NOMO-1 treated with DMSO at 0.1 percent for 48 hours (cell line): ENCODE measurements at regions not wholly inside any gene's neighbourhood (a gene's known extent, or its start where the extent isn't known, plus 50 kb on each side); places are given as distances from the start of the nearest gene placed in this dataset.

ENCODE experiments used
- DNase-seq: peaks from one replicate; lab custom pipeline; 2025; ENCODE audit not compliant: unreplicated experiment; lab: John Stamatoyannopoulos, UW

DNA sequence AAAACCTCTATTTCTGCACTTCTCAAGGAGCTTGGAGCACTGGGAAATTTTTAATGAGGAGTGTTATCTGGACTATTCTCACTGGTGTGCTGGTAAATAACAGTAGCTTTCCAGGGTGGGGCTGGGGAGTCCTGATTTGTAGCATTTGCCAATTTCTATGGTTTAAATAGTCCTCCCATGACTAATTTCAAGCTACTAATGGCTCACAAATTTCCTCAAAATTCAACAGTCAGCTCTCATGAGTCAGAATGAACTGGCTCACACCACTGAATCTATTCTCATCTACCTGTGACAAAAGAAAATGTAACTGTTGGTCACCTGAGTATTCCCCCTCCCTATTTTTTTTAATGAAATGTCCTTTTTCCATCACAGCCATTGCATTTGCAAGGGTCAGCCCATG, 449.6 kb downstream of the KIF16B start:
- no peak for DNase-seq

DNA sequence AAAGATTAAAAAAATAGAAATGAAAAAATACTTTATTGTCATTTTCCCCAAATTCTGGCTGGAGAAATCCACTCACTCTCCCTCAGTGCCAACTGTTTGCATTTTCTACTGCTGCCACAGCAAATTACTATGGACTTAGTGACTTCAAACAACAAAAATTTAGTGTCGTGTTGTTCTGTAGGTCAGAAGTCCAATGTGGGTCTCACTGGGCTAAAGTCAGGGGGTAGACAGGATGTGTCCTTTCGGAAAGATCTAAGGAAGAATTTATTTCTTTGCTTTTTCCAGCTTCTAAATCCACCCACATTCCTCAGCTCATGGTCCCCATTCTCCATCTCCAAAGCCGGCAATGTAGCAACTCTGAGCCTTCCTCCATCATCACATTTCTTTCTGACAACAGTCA, 453.3 kb downstream of the KIF16B start:
- no peak for DNase-seq

DNA sequence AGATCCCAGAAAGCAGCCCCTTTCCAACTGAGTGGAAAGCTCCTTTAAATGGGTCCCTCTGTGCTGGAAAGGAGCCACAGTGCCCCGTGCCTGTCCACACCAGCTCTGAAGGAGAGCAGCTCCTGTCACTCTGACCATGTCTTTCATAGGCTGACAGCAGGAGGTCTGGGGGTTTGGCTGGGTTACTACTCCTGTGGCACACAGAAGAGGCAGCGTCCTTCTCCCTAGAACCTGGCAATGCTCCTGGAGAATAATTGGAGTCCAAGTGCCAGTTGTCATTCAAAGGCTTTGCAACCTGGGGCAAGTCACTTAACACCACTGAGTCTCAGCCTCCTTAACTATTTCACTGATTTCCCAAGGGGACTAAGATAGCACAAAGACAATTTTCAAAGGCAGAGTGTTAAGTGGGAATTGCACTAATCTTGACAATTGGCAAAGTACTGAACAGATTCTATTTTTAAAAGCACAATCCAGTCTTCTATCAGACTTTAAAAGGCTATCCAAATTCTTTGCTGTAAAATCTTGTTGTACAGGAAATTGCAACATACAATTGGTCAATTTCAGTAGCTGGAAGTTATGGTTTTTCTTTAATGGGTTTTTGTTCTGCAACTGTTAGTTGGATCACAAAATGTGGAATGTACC, 457.2 kb downstream of the KIF16B start:
- peak; percentile 57 for DNase-seq

DNA sequence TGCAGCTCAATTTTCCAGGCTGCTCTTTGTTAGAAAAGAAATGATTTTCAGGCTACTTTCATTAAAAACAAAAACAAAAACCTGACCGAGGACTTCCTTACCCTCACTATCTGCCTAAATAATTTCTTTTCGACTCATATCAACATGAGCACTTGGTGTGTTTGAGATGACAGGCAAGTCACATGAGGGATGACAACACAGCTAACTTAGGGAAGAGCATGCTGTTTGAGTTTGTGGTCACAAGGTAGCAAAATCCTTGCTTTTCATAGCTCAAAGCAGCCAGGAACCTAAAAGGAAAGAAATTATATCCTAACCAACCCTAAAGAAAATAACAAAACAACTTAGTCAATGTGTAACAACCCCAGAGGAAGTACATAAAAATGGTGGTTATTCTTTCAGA, 459.5 kb downstream of the KIF16B start:
- DNase-seq = no peak

DNA sequence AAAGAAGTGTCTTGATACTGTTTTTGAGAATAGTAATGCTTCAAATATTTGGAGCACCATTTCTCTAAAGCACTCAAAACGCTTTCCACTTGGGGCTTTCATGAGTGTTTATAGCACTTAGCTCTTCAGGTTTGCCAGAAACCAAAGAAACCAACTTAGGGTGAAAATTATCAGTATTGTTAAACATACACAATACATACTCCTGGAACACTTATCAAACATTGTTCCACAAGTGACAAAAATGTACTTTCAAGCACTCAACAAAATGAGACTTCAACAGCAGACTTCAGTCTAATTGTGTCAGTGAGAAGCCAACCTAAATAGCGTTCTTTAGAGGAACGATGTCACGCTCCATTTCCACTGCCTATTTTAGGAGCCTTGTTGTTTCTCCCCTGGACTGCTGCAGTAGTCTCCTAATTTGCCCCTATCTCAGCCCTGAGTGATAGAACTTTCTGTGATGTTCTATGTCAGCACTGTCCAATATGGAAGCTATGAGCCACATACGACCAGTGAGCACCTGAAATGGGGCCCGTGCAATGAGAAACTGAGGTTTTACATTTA, 461.3 kb downstream of the KIF16B start:
- no peak for DNase-seq

DNA sequence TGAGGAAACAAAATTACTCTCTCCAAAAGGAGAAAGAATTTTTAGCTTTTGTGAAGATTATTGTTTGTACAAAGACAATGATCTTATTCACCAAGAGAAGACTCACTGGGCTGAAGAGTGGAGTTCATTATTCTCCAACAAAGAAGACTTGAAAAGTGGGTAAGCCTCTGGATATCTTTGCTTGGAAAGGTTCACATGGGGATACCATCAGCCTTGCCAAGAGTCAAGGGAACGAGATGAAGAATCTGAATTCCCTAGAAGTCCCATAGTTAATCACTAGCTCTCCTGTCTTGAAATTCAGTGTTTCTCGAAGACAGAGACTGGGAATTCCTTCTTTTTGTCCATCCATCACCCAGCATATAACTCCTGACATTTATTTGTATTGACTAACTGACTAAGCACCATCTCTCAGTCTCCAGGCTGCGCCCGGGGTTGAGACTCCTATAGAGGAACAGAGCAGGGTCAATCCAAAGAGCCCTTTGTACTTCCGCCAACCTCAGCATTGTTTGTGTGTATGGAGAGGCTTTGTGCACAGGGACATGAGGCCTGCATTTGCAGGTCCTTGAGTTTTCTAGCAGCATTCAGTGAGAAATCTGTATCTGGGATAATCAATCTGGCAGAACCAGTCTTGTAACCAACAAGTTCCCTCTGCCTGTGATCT, 461.9 kb downstream of the KIF16B start:
- DNase-seq = no peak

DNA sequence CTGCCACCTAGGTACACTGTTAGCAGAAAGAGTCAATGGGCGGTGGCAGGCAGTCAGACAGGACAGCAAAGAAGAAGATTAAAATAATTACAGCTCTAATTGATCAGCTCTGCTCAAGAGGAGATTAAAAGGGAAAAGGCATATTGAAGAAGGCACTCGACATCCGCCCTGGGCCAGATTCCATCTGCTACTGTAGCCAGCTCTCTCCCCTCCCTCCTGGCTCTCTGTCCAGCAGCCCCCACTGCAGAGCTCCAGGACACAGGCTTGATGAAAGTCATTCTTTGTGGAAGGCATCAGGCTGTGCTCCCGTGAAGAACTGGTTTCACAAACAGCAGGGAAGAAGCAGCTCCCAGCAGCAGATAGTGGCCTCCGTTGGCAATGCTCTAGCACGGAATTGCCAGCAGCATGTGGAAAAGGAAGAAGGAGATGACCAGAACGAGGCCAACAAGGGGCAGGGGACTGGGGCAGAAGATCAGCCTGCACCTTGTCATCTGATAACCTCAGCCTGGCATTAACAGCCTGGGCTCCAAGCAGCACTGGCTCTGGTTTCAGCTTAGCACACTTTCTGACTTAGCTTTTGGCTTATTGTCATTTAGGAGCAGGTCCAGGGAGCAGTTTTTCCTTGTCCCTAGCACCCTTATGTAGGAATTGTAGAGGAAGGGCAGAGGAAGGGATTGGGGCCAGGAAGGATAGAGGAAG, 465.9 kb downstream of the KIF16B start:
- no peak for DNase-seq

DNA sequence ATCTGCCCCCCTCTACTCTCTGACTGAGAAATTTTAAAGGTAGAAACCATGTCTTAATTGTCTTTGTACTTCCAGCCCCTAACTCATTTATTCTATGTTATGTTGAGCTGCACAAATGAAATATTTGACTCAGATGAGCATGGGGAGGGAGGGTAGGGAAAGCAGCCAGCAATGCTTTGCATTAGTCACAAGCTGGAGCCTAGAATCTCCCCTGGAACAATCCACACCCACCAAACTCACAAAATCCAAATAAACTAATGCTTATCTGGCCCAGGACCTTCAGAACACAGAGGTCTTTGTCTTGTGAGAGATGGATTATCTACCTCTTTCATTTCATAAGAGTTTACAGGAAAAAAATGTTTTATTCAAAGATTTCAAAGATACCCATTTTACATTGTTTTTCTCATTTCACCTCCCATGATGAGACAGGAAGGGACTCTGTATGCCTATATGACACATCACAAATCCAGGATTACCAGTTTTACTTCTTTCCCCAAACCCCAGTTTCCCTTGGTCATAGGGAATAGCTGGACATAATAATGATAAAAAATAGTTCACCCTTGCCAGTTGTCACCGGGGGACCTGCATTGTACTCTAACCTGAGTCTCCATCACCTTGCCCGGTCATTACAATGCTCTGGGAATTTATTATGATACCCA, 466.9 kb downstream of the KIF16B start:
- DNase-seq = no peak

DNA sequence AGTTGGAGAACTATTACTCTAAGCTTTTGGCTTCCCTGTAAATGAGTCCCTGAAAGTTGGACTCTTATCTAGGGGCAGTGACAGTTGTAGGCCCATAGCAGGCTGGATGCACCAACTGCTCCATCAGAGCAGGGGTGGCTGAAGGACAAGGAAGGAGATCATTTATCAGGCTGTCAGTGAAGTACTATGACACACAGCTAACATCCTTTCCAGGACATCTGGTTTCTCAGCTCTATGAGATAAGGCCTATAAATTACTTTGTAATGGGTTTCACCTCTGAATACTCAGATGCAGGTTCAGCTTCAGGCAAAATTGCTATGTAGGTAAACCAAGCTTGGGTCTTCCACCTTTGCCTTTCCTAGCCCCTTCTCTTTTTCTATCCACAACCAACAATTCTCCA, 468.5 kb downstream of the KIF16B start:
- DNase-seq = no peak
